ENCODE measurements at regions not wholly inside any gene's neighbourhood (a gene's known extent, or its start where the extent isn't known, plus 50 kb on each side); places are given as distances from the start of the nearest gene placed in this dataset.
"Not testable (repeated sequence)": the region's sequence is repeated elsewhere in the genome, so short reads cannot be mapped to it uniquely, and the experiment has no call there.

DNA sequence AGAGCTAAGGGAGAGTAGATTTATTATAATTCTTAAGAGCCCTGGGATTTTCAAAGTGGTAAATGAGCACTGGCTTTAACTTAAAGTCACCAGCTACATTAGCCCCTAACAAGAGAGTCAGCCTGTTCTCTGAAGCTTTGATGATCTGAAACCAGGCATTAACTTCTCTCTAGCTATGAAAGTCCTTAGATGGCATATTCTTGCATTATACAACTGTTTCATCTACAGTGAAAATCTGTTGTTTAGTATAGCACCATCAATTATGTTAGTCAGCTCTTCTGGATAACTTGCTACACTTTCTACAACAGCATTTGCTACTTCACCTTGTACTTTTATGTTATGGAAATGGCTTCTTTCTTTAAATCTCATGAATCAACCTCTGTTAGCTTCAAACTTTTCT is 1046.7 kb downstream of the HACE1 start (continued):
- TF ChIP-seq, protein P1, sequence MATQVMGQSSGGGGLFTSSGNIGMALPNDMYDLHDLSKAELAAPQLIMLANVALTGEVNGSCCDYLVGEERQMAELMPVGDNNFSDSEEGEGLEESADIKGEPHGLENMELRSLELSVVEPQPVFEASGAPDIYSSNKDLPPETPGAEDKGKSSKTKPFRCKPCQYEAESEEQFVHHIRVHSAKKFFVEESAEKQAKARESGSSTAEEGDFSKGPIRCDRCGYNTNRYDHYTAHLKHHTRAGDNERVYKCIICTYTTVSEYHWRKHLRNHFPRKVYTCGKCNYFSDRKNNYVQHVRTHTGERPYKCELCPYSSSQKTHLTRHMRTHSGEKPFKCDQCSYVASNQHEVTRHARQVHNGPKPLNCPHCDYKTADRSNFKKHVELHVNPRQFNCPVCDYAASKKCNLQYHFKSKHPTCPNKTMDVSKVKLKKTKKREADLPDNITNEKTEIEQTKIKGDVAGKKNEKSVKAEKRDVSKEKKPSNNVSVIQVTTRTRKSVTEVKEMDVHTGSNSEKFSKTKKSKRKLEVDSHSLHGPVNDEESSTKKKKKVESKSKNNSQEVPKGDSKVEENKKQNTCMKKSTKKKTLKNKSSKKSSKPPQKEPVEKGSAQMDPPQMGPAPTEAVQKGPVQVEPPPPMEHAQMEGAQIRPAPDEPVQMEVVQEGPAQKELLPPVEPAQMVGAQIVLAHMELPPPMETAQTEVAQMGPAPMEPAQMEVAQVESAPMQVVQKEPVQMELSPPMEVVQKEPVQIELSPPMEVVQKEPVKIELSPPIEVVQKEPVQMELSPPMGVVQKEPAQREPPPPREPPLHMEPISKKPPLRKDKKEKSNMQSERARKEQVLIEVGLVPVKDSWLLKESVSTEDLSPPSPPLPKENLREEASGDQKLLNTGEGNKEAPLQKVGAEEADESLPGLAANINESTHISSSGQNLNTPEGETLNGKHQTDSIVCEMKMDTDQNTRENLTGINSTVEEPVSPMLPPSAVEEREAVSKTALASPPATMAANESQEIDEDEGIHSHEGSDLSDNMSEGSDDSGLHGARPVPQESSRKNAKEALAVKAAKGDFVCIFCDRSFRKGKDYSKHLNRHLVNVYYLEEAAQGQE (IDR thresholded peaks at IDR 0.05; ENCODE audit: low read depth, low read length) = no peak
- no peak for TF ChIP-seq FOXM1 (IDR thresholded peaks at IDR 0.05; ENCODE audit: low read depth)
- no peak for TF ChIP-seq EP300 (IDR thresholded peaks at IDR 0.05; ENCODE audit: borderline replicate concordance in 1 of 2, low read depth in 1 of 2, low read length in 1 of 2)
- no peak for TF ChIP-seq SIN3A (IDR thresholded peaks at IDR 0.05; ENCODE audit: borderline replicate concordance, low read depth, low read length)

DNA sequence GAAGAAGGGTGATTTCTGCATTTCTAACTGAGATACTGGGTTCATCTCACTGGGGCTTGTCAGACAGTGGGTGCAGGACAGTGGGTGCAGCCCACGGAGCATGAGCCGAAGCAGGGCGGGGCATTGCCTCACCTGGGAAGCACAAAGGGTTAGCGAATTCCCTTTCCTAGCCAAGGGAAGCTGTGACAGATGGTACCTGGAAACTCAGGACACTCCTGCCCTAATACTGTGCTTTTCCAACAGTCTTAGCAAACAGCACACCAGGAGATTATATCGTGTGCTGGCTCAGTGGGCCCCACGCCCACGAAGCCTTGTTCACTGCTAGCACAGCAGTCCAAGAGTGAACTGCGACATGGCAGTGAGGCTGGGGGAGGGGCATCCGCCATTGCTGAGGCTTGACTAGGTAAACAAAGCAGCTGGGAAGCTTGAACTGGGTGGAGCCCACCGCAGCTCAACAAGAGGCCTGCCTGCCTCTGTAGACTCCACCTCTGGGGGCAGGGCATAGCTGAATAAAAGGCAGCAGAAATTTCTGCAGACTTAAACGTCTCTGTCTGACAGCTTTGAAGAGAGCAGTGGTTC is 1057.7 kb downstream of the HACE1 start:
- H3K9me3 ChIP-seq; DNase-seq; H3K27me3 ChIP-seq (ENCODE audit: insufficient read depth); H2AFZ ChIP-seq (ENCODE audit: low read depth); H3K9ac ChIP-seq; H3K4me1 ChIP-seq (ENCODE audit: control insufficient read depth in 1 of 2, insufficient read depth in 2 of 2, low read depth in 1 of 2, low read length in 1 of 2); POLR2A ChIA-PET; H3K4me3 ChIP-seq (ENCODE audit: low read depth in 2 of 2, low read length in 1 of 2); H3K27ac ChIP-seq (ENCODE audit: low read depth in 2 of 2, low read length in 1 of 2); H3K36me3 ChIP-seq (replicated peaks in 1 of 2; ENCODE audit: control insufficient read depth in 1 of 2, insufficient read depth in 2 of 2, low read length in 1 of 2); CTCF ChIA-PET; H3K4me2 ChIP-seq; H3K79me2 ChIP-seq (ENCODE audit: insufficient read depth); H3K9me2 ChIP-seq; H4K20me1 ChIP-seq (ENCODE audit: insufficient read depth); H3F3A ChIP-seq (replicated peaks; ENCODE audit: insufficient read depth): not testable (repeated sequence)
- WGBS (ENCODE audit: low lambda C conversion rate) = 52% methylated on average over 6 of the region's 11 CpGs

DNA sequence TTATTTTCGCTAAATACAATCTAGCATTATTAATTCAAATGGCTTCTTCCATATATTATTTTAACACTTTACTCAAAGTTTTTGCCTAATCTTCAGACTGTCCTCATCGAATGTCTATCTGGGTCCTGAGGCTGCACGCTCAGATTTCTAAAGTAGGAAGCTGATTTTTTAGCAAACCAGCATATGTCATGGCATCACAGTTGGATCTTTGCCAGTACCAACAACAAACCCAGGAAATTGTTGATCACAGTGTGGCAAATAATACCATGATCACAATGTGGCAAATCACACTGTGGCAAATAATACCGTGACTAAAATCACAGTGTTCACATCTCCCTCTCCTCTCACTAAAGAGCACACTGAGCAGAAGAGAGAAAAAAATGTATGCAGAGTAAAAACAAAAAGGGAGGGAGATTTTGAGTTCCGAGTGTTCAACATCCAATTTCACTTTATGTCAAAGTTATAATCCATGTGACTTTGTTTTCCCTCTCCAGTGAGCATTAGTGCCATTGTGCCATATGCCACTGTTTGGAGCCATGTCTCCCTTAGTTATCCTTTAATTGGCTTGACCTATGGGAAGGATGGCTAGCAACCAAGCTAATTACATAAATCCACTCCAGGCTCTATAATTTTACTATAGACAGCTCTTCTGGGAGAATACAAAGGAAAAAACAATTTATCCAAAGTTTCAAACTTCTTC is 1059.6 kb downstream of the HACE1 start:
- no peak overlapping the region for H3K4me3 ChIP-seq (ENCODE audit: low read depth in 2 of 2, low read length in 1 of 2)
- H3K27ac ChIP-seq (ENCODE audit: low read depth in 2 of 2, low read length in 1 of 2) = no peak overlapping the region
- H3K9me2 ChIP-seq = no peaks in the 10 kb centered on the region
- no peak overlapping the region for H3K9ac ChIP-seq
- H2AFZ ChIP-seq (ENCODE audit: low read depth) = no peak overlapping the region
- ChIA-PET CTCF (interaction anchor here (0.6 to 1.0 kb wide), 2 partner anchors 17 to 173 kb away, joined by 3 read pairs; no protein-coding TSS in a partner anchor), POLR2A (no interaction called here)
- H3K9me3 ChIP-seq = no peaks in the 10 kb centered on the region
- H3K4me1 ChIP-seq (ENCODE audit: control insufficient read depth in 1 of 2, insufficient read depth in 2 of 2, low read depth in 1 of 2, low read length in 1 of 2) = no peaks in the 10 kb centered on the region
- 55% methylated on average over 5 of the region's 5 CpGs for WGBS (ENCODE audit: low lambda C conversion rate)
- no peak overlapping the region for H3K4me2 ChIP-seq
- no peaks in the 10 kb centered on the region for H4K20me1 ChIP-seq (ENCODE audit: insufficient read depth)
- DNase-seq = no peak
- H3K27me3 ChIP-seq (ENCODE audit: insufficient read depth) = no peaks in the 10 kb centered on the region
- TF ChIP-seq, protein P2, sequence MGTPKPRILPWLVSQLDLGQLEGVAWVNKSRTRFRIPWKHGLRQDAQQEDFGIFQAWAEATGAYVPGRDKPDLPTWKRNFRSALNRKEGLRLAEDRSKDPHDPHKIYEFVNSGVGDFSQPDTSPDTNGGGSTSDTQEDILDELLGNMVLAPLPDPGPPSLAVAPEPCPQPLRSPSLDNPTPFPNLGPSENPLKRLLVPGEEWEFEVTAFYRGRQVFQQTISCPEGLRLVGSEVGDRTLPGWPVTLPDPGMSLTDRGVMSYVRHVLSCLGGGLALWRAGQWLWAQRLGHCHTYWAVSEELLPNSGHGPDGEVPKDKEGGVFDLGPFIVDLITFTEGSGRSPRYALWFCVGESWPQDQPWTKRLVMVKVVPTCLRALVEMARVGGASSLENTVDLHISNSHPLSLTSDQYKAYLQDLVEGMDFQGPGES (IDR thresholded peaks at IDR 0.05; ENCODE audit: low read depth, low read length) = no peak
- TF ChIP-seq EZH2phosphoT487 (IDR thresholded peaks at IDR 0.05; ENCODE audit: borderline replicate concordance, low read depth) (no peak), SMC3 (IDR thresholded peaks at IDR 0.05; ENCODE audit: low read depth, low read length) (no peak), FOXM1 (IDR thresholded peaks at IDR 0.05; ENCODE audit: low read depth) (no peak), FOSL2 (IDR thresholded peaks at IDR 0.05; ENCODE audit: borderline replicate concordance, low read depth) (no peak), RXRA (IDR thresholded peaks at IDR 0.05; ENCODE audit: borderline replicate concordance, low read depth) (no peak), MXI1 (IDR thresholded peaks at IDR 0.05; ENCODE audit: low read depth, low read length) (no peak), GABPA (IDR thresholded peaks at IDR 0.05; ENCODE audit: low read depth) (no peak), TCF12 (IDR thresholded peaks at IDR 0.05) (no peak)
- TF ChIP-seq, protein P1 (IDR thresholded peaks at IDR 0.05; ENCODE audit: low read depth, low read length) = no peak
- TF ChIP-seq, protein P3, sequence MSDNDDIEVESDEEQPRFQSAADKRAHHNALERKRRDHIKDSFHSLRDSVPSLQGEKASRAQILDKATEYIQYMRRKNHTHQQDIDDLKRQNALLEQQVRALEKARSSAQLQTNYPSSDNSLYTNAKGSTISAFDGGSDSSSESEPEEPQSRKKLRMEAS (IDR thresholded peaks at IDR 0.05; ENCODE audit: low read depth) = no peak
- no peaks in the 10 kb centered on the region for H3K36me3 ChIP-seq (replicated peaks in 1 of 2; ENCODE audit: control insufficient read depth in 1 of 2, insufficient read depth in 2 of 2, low read length in 1 of 2)
- no peaks in the 10 kb centered on the region for H3K79me2 ChIP-seq (ENCODE audit: insufficient read depth)
- H3F3A ChIP-seq (replicated peaks; ENCODE audit: insufficient read depth) = no peaks in the 10 kb centered on the region
